ENCODE measurements at regions not wholly inside any gene's neighbourhood (a gene's known extent, or its start where the extent isn't known, plus 50 kb on each side); places are given as distances from the start of the nearest gene placed in this dataset.

- DNase-seq: no peak
These were observed 326.7 kb downstream of the SIPA1L2 start for GRCh38 chr1:232303222-232303620.

- no peak for DNase-seq
These were observed 327.3 kb downstream of the SIPA1L2 start for GRCh38 chr1:232302376-232303221.

- no peak for DNase-seq
These were observed 328.7 kb downstream of the SIPA1L2 start for GRCh38 chr1:232301246-232301645.

- no peak for DNase-seq
These were observed 329.5 kb downstream of the SIPA1L2 start for GRCh38 chr1:232300466-232300865.

GRCh38 chr1:232296461-232296860, 333.5 kb downstream of the SIPA1L2 start:
- no peak for DNase-seq

GRCh38 chr1:232293361-232293760, 336.6 kb downstream of the SIPA1L2 start:
- no peak for DNase-seq

- no peak for DNase-seq
These were observed 337.1 kb downstream of the SIPA1L2 start for GRCh38 chr1:232292818-232293217.

- DNase-seq: no peak
These were observed 337.7 kb downstream of the SIPA1L2 start for GRCh38 chr1:232292239-232292638.

- DNase-seq: no peak
These were observed 338.3 kb downstream of the SIPA1L2 start for GRCh38 chr1:232291681-232292080.

- no peak for DNase-seq
These were observed 338.7 kb downstream of the SIPA1L2 start for GRCh38 chr1:232291261-232291660.

GRCh38 chr1:232290570-232290969, 339.4 kb downstream of the SIPA1L2 start:
- DNase-seq: no peak

GRCh38 chr1:232287676-232288569, 342.0 kb downstream of the SIPA1L2 start:
- DNase-seq: no peak

GRCh38 chr1:232285138-232285537, 344.8 kb downstream of the SIPA1L2 start:
- no peak for DNase-seq

- DNase-seq: no peak
These were observed 346.1 kb downstream of the SIPA1L2 start for GRCh38 chr1:232283864-232284263.

GRCh38 chr1:232282498-232282897, 347.4 kb downstream of the SIPA1L2 start:
- DNase-seq: no peak

- DNase-seq: no peak
These were observed 349.0 kb downstream of the SIPA1L2 start for GRCh38 chr1:232280910-232281309.

GRCh38 chr1:232279909-232280400, 350.0 kb downstream of the SIPA1L2 start:
- no peak for DNase-seq

- no peak for DNase-seq
These were observed 351.0 kb downstream of the SIPA1L2 start for GRCh38 chr1:232278925-232279324.

- no peak for DNase-seq
These were observed 353.3 kb downstream of the SIPA1L2 start for GRCh38 chr1:232276651-232277050.

- DNase-seq: no peak
These were observed 354.8 kb downstream of the SIPA1L2 start for GRCh38 chr1:232274999-232275710.

GRCh38 chr1:232274236-232274855, 355.6 kb downstream of the SIPA1L2 start:
- no peak for DNase-seq

- no peak for DNase-seq
These were observed 356.9 kb downstream of the SIPA1L2 start for GRCh38 chr1:232273011-232273410.
